ENCODE measurements at regions not wholly inside any gene's neighbourhood (a gene's known extent, or its start where the extent isn't known, plus 50 kb on each side); places are given as distances from the start of the nearest gene placed in this dataset.
"Not testable (repeated sequence)": the region's sequence is repeated elsewhere in the genome, so short reads cannot be mapped to it uniquely, and the experiment has no call there.

DNA sequence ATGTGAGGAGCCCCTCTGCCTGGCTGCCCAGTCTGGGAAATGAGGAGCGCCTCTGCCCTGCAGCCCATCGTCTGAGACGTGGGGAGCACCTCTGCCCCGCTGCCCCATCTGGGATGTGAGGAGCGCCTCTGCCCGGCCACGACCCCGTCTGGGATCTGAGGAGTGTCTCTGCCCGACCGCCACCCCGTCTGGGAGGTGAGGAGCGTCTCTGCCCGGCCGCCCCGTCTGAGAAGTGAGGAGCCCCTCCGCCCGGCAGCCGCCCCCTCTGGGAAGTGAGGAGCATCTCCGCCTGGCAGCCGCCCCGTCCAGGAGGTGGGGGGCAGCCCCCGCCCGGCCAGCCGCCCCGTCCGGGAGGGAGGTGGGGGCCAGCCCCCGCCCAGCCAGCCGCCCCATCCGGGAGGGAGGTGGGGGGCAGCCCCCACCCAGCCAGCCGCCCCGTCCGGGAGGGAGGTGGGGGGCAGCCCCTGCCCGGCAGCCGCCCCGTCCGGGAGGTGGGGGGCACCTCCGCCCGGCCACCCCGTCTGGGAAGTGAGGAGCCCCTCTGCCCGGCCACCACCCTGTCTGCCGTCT is 238.1 kb downstream of the FNDC1 start:
- not testable (repeated sequence) for H3K9me3 ChIP-seq (replicated peaks in 1 of 2; ENCODE audit: control insufficient read depth in 2 of 2, insufficient read depth in 1 of 2, low read depth in 1 of 2, low read length in 2 of 2); H2BK5ac ChIP-seq (ENCODE audit: low read length); H3K14ac ChIP-seq (ENCODE audit: low read length); H4K8ac ChIP-seq (ENCODE audit: low read depth, low read length); H3K4ac ChIP-seq (ENCODE audit: low read length); H3K18ac ChIP-seq (ENCODE audit: low read length); H2BK120ac ChIP-seq (ENCODE audit: low read depth, low read length); H2BK15ac ChIP-seq (ENCODE audit: low read length); H3K4me1 ChIP-seq (ENCODE audit: control insufficient read depth in 2 of 2, insufficient read depth in 1 of 2, low read depth in 1 of 2, low read length in 2 of 2); H3K27me3 ChIP-seq (ENCODE audit: control insufficient read depth in 3 of 3, insufficient read depth in 3 of 3, low read depth in 1 of 3, low read length in 3 of 3); H3K4me3 ChIP-seq (ENCODE audit: low read length in 2 of 2); H2AK5ac ChIP-seq (ENCODE audit: low read depth, low read length); H2BK12ac ChIP-seq (ENCODE audit: low read length); H3K79me1 ChIP-seq (ENCODE audit: low read depth, low read length); DNase-seq (ENCODE audit: low spot score); H3K27ac ChIP-seq (replicated peaks; ENCODE audit: low read length); H3K9ac ChIP-seq (ENCODE audit: low read depth, low read length, poor library complexity); H3K4me2 ChIP-seq (ENCODE audit: insufficient read depth, low read length, poor library complexity, severe bottlenecking); H2AFZ ChIP-seq (ENCODE audit: low read length); H3K23ac ChIP-seq (ENCODE audit: low read depth, low read length, poor library complexity); H3K36me3 ChIP-seq (replicated peaks in 1 of 2; ENCODE audit: control insufficient read depth in 2 of 2, insufficient read depth in 2 of 2, low read length in 2 of 2); H4K91ac ChIP-seq (ENCODE audit: low read depth, low read length, poor library complexity)
- WGBS, 2 donors (ENCODE audit: extremely low coverage in 2 of 2, insufficient read length in 2 of 2, insufficient replicate concordance in 1 of 2) = no CpG with 5 or more reads among the region's 41 CpGs

GRCh38 chr6:159404296-159404695 is 235.1 kb downstream of the FNDC1 start:
- H3K23ac ChIP-seq (ENCODE audit: low read depth, low read length, poor library complexity) = no peak overlapping the region
- H3K4me2 ChIP-seq (ENCODE audit: insufficient read depth, low read length, poor library complexity, severe bottlenecking) = no peak overlapping the region
- no peak overlapping the region for H3K14ac ChIP-seq (ENCODE audit: low read length)
- no peak overlapping the region for H3K9ac ChIP-seq (ENCODE audit: low read depth, low read length, poor library complexity)
- no peak overlapping the region for H4K91ac ChIP-seq (ENCODE audit: low read depth, low read length, poor library complexity)
- H2BK120ac ChIP-seq (ENCODE audit: low read depth, low read length) = no peak overlapping the region
- no peaks in the 10 kb centered on the region for H3K27me3 ChIP-seq (ENCODE audit: control insufficient read depth in 3 of 3, insufficient read depth in 3 of 3, low read depth in 1 of 3, low read length in 3 of 3)
- no peak overlapping the region for H3K27ac ChIP-seq (replicated peaks; ENCODE audit: low read length)
- H3K79me1 ChIP-seq (ENCODE audit: low read depth, low read length) = no peaks in the 10 kb centered on the region
- H3K4ac ChIP-seq (ENCODE audit: low read length) = no peak overlapping the region
- WGBS, 2 donors (ENCODE audit: extremely low coverage in 2 of 2, insufficient read length in 2 of 2, insufficient replicate concordance in 1 of 2) = no CpG with 5 or more reads among the region's 2 CpGs
- H3K4me3 ChIP-seq (ENCODE audit: low read length in 2 of 2) = no peak overlapping the region
- H3K4me1 ChIP-seq (ENCODE audit: control insufficient read depth in 2 of 2, insufficient read depth in 1 of 2, low read depth in 1 of 2, low read length in 2 of 2) = no peaks in the 10 kb centered on the region
- no peak overlapping the region for H3K18ac ChIP-seq (ENCODE audit: low read length)
- H2BK15ac ChIP-seq (ENCODE audit: low read length) = no peak overlapping the region
- H2BK5ac ChIP-seq (ENCODE audit: low read length) = no peak overlapping the region
- H3K36me3 ChIP-seq (replicated peaks in 1 of 2; ENCODE audit: control insufficient read depth in 2 of 2, insufficient read depth in 2 of 2, low read length in 2 of 2) = no peaks in the 10 kb centered on the region
- no peaks in the 10 kb centered on the region for H3K9me3 ChIP-seq (replicated peaks in 1 of 2; ENCODE audit: control insufficient read depth in 2 of 2, insufficient read depth in 1 of 2, low read depth in 1 of 2, low read length in 2 of 2)
- no peak overlapping the region for H2BK12ac ChIP-seq (ENCODE audit: low read length)
- no peak overlapping the region for H4K8ac ChIP-seq (ENCODE audit: low read depth, low read length)
- H2AFZ ChIP-seq (ENCODE audit: low read length) = no peak overlapping the region
- DNase-seq (ENCODE audit: low spot score) = no peak
- H2AK5ac ChIP-seq (ENCODE audit: low read depth, low read length) = no peak overlapping the region

- no peak overlapping the region for H4K8ac ChIP-seq (ENCODE audit: low read depth, low read length)
- no peaks in the 10 kb centered on the region for H3K79me1 ChIP-seq (ENCODE audit: low read depth, low read length)
- no peak overlapping the region for H2AK5ac ChIP-seq (ENCODE audit: low read depth, low read length)
- H3K4me3 ChIP-seq (ENCODE audit: low read length in 2 of 2) = no peak overlapping the region
- H3K4me2 ChIP-seq (ENCODE audit: insufficient read depth, low read length, poor library complexity, severe bottlenecking) = peak overlapping the region; percentile 3
- no peaks in the 10 kb centered on the region for H3K4me1 ChIP-seq (ENCODE audit: control insufficient read depth in 2 of 2, insufficient read depth in 1 of 2, low read depth in 1 of 2, low read length in 2 of 2)
- H3K36me3 ChIP-seq (replicated peaks in 1 of 2; ENCODE audit: control insufficient read depth in 2 of 2, insufficient read depth in 2 of 2, low read length in 2 of 2) = no peaks in the 10 kb centered on the region
- H3K18ac ChIP-seq (ENCODE audit: low read length) = no peak overlapping the region
- no peak overlapping the region for H2BK120ac ChIP-seq (ENCODE audit: low read depth, low read length)
- no CpG with 5 or more reads among the region's 7 CpGs for WGBS, 2 donors (ENCODE audit: extremely low coverage in 2 of 2, insufficient read length in 2 of 2, insufficient replicate concordance in 1 of 2)
- H3K27me3 ChIP-seq (ENCODE audit: control insufficient read depth in 3 of 3, insufficient read depth in 3 of 3, low read depth in 1 of 3, low read length in 3 of 3) = no peaks in the 10 kb centered on the region
- H2BK12ac ChIP-seq (ENCODE audit: low read length) = no peak overlapping the region
- H3K9me3 ChIP-seq (replicated peaks in 1 of 2; ENCODE audit: control insufficient read depth in 2 of 2, insufficient read depth in 1 of 2, low read depth in 1 of 2, low read length in 2 of 2) = no peaks in the 10 kb centered on the region
- H3K14ac ChIP-seq (ENCODE audit: low read length) = no peak overlapping the region
- H4K91ac ChIP-seq (ENCODE audit: low read depth, low read length, poor library complexity) = no peak overlapping the region
- no peak overlapping the region for H2BK5ac ChIP-seq (ENCODE audit: low read length)
- H3K9ac ChIP-seq (ENCODE audit: low read depth, low read length, poor library complexity) = no peak overlapping the region
- no peak overlapping the region for H3K27ac ChIP-seq (replicated peaks; ENCODE audit: low read length)
- no peak overlapping the region for H2AFZ ChIP-seq (ENCODE audit: low read length)
- no peak overlapping the region for H3K23ac ChIP-seq (ENCODE audit: low read depth, low read length, poor library complexity)
- no peak for DNase-seq (ENCODE audit: low spot score)
- H3K4ac ChIP-seq (ENCODE audit: low read length) = no peak overlapping the region
- H2BK15ac ChIP-seq (ENCODE audit: low read length) = no peak overlapping the region
Observed at GRCh38 chr6:159400826-159401225, 231.6 kb downstream of the FNDC1 start.

- no peak overlapping the region for H3K4me2 ChIP-seq (ENCODE audit: insufficient read depth, low read length, poor library complexity, severe bottlenecking)
- H3K27me3 ChIP-seq (ENCODE audit: control insufficient read depth in 3 of 3, insufficient read depth in 3 of 3, low read depth in 1 of 3, low read length in 3 of 3) = no peaks in the 10 kb centered on the region
- H3K18ac ChIP-seq (ENCODE audit: low read length) = peak overlapping the region; percentile 15
- no peak overlapping the region for H2AK5ac ChIP-seq (ENCODE audit: low read depth, low read length)
- H3K4me1 ChIP-seq (ENCODE audit: control insufficient read depth in 2 of 2, insufficient read depth in 1 of 2, low read depth in 1 of 2, low read length in 2 of 2) = no peaks in the 10 kb centered on the region
- no peak overlapping the region for H3K23ac ChIP-seq (ENCODE audit: low read depth, low read length, poor library complexity)
- no peak for DNase-seq (ENCODE audit: low spot score)
- no peaks in the 10 kb centered on the region for H3K9me3 ChIP-seq (replicated peaks in 1 of 2; ENCODE audit: control insufficient read depth in 2 of 2, insufficient read depth in 1 of 2, low read depth in 1 of 2, low read length in 2 of 2)
- no CpG with 5 or more reads among the region's 8 CpGs for WGBS, 2 donors (ENCODE audit: extremely low coverage in 2 of 2, insufficient read length in 2 of 2, insufficient replicate concordance in 1 of 2)
- H3K9ac ChIP-seq (ENCODE audit: low read depth, low read length, poor library complexity) = no peak overlapping the region
- H3K79me1 ChIP-seq (ENCODE audit: low read depth, low read length) = no peaks in the 10 kb centered on the region
- no peak overlapping the region for H3K27ac ChIP-seq (replicated peaks; ENCODE audit: low read length)
- no peak overlapping the region for H4K8ac ChIP-seq (ENCODE audit: low read depth, low read length)
- H2BK15ac ChIP-seq (ENCODE audit: low read length) = no peak overlapping the region
- no peak overlapping the region for H2BK12ac ChIP-seq (ENCODE audit: low read length)
- no peak overlapping the region for H2BK120ac ChIP-seq (ENCODE audit: low read depth, low read length)
- no peak overlapping the region for H4K91ac ChIP-seq (ENCODE audit: low read depth, low read length, poor library complexity)
- H3K4me3 ChIP-seq (ENCODE audit: low read length in 2 of 2) = no peak overlapping the region
- no peak overlapping the region for H2BK5ac ChIP-seq (ENCODE audit: low read length)
- no peak overlapping the region for H2AFZ ChIP-seq (ENCODE audit: low read length)
- H3K14ac ChIP-seq (ENCODE audit: low read length) = no peak overlapping the region
- H3K36me3 ChIP-seq (replicated peaks in 1 of 2; ENCODE audit: control insufficient read depth in 2 of 2, insufficient read depth in 2 of 2, low read length in 2 of 2) = no peaks in the 10 kb centered on the region
- no peak overlapping the region for H3K4ac ChIP-seq (ENCODE audit: low read length)
Observed at GRCh38 chr6:159399751-159400221, 230.6 kb downstream of the FNDC1 start.

Measured in neuronal stem cell (in vitro differentiated cells).